ENCODE measurements at regions not wholly inside any gene's neighbourhood (a gene's known extent, or its start where the extent isn't known, plus 50 kb on each side); places are given as distances from the start of the nearest gene placed in this dataset.

GRCh38 chr9:84408416-84408815, 67.9 kb upstream of the SLC28A3 start:
- no peak for FAIRE-seq
- no peak overlapping the region for H3K27ac ChIP-seq
- H3K4me1 ChIP-seq: no peaks in the 10 kb centered on the region
- H3K4me2 ChIP-seq: no peak overlapping the region
- no peak for DNase-seq (ENCODE audit: low read depth in 1 of 2, low spot score in 1 of 2)
- POLR2A ChIA-PET: no interaction called here
- 76% methylated on average over 5 of the region's 34 CpGs for WGBS (ENCODE audit: missing lambda C conversion rate)
- no peak overlapping the region for H3K4me3 ChIP-seq
- H3K9me3 ChIP-seq: no peaks in the 10 kb centered on the region
- no peak for TF ChIP-seq E2F6 (IDR thresholded peaks at IDR 0.05; ENCODE audit: borderline replicate concordance, low read depth)
- no peak for TF ChIP-seq HOXA7 (CRISPR knock-in tag; IDR thresholded peaks at IDR 0.05)
- no peak for ATAC-seq
- CTCF ChIA-PET: interaction anchor here (0.7 to 1.1 kb wide), 4 partner anchors 11 to 1292 kb away, joined by 3 read pairs; no protein-coding TSS in a partner anchor

- TF ChIP-seq ZNF302 (CRISPR knock-in tag; IDR thresholded peaks at IDR 0.05): no peak
- TF ChIP-seq ESRRA (IDR thresholded peaks at IDR 0.05; ENCODE audit: borderline replicate concordance, low read length): no peak
- TF ChIP-seq, protein P1, sequence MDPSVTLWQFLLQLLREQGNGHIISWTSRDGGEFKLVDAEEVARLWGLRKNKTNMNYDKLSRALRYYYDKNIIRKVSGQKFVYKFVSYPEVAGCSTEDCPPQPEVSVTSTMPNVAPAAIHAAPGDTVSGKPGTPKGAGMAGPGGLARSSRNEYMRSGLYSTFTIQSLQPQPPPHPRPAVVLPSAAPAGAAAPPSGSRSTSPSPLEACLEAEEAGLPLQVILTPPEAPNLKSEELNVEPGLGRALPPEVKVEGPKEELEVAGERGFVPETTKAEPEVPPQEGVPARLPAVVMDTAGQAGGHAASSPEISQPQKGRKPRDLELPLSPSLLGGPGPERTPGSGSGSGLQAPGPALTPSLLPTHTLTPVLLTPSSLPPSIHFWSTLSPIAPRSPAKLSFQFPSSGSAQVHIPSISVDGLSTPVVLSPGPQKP (IDR thresholded peaks at IDR 0.05; ENCODE audit: low read depth, low read length): no peak
- TF ChIP-seq PHF8 (IDR thresholded peaks at IDR 0.05; ENCODE audit: borderline replicate concordance, low read depth): no peak
- TF ChIP-seq NPAS2 (CRISPR knock-in tag; IDR thresholded peaks at IDR 0.05; ENCODE audit: borderline replicate concordance): no peak
- no peak for TF ChIP-seq CEBPB (IDR thresholded peaks at IDR 0.05)
- no peak for TF ChIP-seq FOSB (CRISPR knock-in tag; IDR thresholded peaks at IDR 0.05)
- TF ChIP-seq, protein P2, sequence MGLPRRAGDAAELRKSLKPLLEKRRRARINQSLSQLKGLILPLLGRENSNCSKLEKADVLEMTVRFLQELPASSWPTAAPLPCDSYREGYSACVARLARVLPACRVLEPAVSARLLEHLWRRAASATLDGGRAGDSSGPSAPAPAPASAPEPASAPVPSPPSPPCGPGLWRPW (IDR thresholded peaks at IDR 0.05): no peak
- no peak for TF ChIP-seq ZC3H11A (IDR thresholded peaks at IDR 0.05)
- no peak for TF ChIP-seq REST (IDR thresholded peaks at IDR 0.05)
- TF ChIP-seq, protein P3, sequence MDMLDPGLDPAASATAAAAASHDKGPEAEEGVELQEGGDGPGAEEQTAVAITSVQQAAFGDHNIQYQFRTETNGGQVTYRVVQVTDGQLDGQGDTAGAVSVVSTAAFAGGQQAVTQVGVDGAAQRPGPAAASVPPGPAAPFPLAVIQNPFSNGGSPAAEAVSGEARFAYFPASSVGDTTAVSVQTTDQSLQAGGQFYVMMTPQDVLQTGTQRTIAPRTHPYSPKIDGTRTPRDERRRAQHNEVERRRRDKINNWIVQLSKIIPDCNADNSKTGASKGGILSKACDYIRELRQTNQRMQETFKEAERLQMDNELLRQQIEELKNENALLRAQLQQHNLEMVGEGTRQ (IDR thresholded peaks at IDR 0.05): no peak
- no peak for TF ChIP-seq POLR2AphosphoS2 (conservative IDR thresholded peaks at IDR 0.05; ENCODE audit: low read length)
- TF ChIP-seq, protein P4, sequence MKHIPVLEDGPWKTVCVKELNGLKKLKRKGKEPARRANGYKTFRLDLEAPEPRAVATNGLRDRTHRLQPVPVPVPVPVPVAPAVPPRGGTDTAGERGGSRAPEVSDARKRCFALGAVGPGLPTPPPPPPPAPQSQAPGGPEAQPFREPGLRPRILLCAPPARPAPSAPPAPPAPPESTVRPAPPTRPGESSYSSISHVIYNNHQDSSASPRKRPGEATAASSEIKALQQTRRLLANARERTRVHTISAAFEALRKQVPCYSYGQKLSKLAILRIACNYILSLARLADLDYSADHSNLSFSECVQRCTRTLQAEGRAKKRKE (CRISPR knock-in tag; IDR thresholded peaks at IDR 0.05; ENCODE audit: low read depth): no peak
- TF ChIP-seq BHLHE40 (IDR thresholded peaks at IDR 0.05; ENCODE audit: low read depth, low read length): no peak
- no peak for TF ChIP-seq MAFK (IDR thresholded peaks at IDR 0.05; ENCODE audit: partially characterized antibody)
- TF ChIP-seq RAD21 (conservative IDR thresholded peaks at IDR 0.05 in 1 of 2, IDR thresholded peaks at IDR 0.05 in 1 of 2): no peak
- TF ChIP-seq MAZ (IDR thresholded peaks at IDR 0.05; ENCODE audit: borderline replicate concordance, low read depth, low read length): no peak
- TF ChIP-seq NR3C1 (IDR thresholded peaks at IDR 0.05): no peak
- CTCF ChIA-PET: interaction anchor here (2.7 kb wide), 1 partner anchor 15 kb away, joined by 9 read pairs; no protein-coding TSS in a partner anchor
- FAIRE-seq: no peak
These were observed 71.2 kb upstream of the SLC28A3 start for GRCh38 chr9:84411683-84412267.

More at GRCh38 chr9:84411683-84412267, 71.2 kb upstream of the SLC28A3 start:
- no peak for DNase-seq (ENCODE audit: low read depth in 1 of 2, low spot score in 1 of 2)
- WGBS (ENCODE audit: missing lambda C conversion rate): 48% methylated on average over 6 of the region's 6 CpGs
- ATAC-seq: no peak
- Histone ChIP-seq H3K4me3 (no peak overlapping the region), H3K27ac (no peak overlapping the region), H3K4me1 (no peaks in the 10 kb centered on the region), H3K4me2 (no peak overlapping the region), H3K9me3 (no peaks in the 10 kb centered on the region)
- POLR2A ChIA-PET: no interaction called here

Data from A549 (cell line).